ENCODE measurements at regions not wholly inside any gene's neighbourhood (a gene's known extent, or its start where the extent isn't known, plus 50 kb on each side); places are given as distances from the start of the nearest gene placed in this dataset.
A peak's percentile ranks its signal among the peaks of the same experiment; 100 is the strongest.

GRCh38 chr5:98428806-98429205 lies 344.7 kb upstream of the RGMB start:
- Histone ChIP-seq H3K4me1 (ENCODE audit: control insufficient read depth, insufficient read depth, low read length) (peaks cover 2% of the 10 kb centered on the region), H3K36me3 (ENCODE audit: control insufficient read depth, insufficient read depth, low read length) (no peaks in the 10 kb centered on the region), H3K27ac (ENCODE audit: low read length) (no peak overlapping the region), H3K4me3 (ENCODE audit: low read length) (no peak overlapping the region), H3K27me3 (ENCODE audit: control insufficient read depth, insufficient read depth, low read length) (no peaks in the 10 kb centered on the region), H3K9me3 (ENCODE audit: control insufficient read depth, insufficient read depth, low read length) (no peaks in the 10 kb centered on the region)
- DNase-seq (ENCODE audit: low read depth, low spot score) = no peak
- WGBS (ENCODE audit: insufficient coverage, insufficient read length) = no CpG with 5 or more reads among the region's 4 CpGs

GRCh38 chr5:98432378-98432777 lies 341.1 kb upstream of the RGMB start:
- Histone ChIP-seq H3K36me3 (ENCODE audit: control insufficient read depth, insufficient read depth, low read length) (no peaks in the 10 kb centered on the region), H3K9me3 (ENCODE audit: control insufficient read depth, insufficient read depth, low read length) (no peaks in the 10 kb centered on the region), H3K27me3 (ENCODE audit: control insufficient read depth, insufficient read depth, low read length) (no peaks in the 10 kb centered on the region), H3K27ac (ENCODE audit: low read length) (no peak overlapping the region), H3K4me1 (ENCODE audit: control insufficient read depth, insufficient read depth, low read length) (peaks cover 2% of the 10 kb centered on the region), H3K4me3 (ENCODE audit: low read length) (no peak overlapping the region)
- peak; percentile 20 for DNase-seq (ENCODE audit: low read depth, low spot score)
- WGBS (ENCODE audit: insufficient coverage, insufficient read length) = no CpG with 5 or more reads among the region's 3 CpGs

- peaks cover 2% of the 10 kb centered on the region for H3K4me1 ChIP-seq (ENCODE audit: control insufficient read depth, insufficient read depth, low read length)
- H3K27me3 ChIP-seq (ENCODE audit: control insufficient read depth, insufficient read depth, low read length) = no peaks in the 10 kb centered on the region
- no peaks in the 10 kb centered on the region for H3K9me3 ChIP-seq (ENCODE audit: control insufficient read depth, insufficient read depth, low read length)
- H3K36me3 ChIP-seq (ENCODE audit: control insufficient read depth, insufficient read depth, low read length) = no peaks in the 10 kb centered on the region
- DNase-seq (ENCODE audit: low read depth, low spot score) = no peak
- no peak overlapping the region for H3K27ac ChIP-seq (ENCODE audit: low read length)
- no peak overlapping the region for H3K4me3 ChIP-seq (ENCODE audit: low read length)
- WGBS (ENCODE audit: insufficient coverage, insufficient read length) = no CpG with 5 or more reads among the region's 2 CpGs
Observed at GRCh38 chr5:98433022-98433421, 340.4 kb upstream of the RGMB start.

- Histone ChIP-seq H3K4me3 (ENCODE audit: low read length) (no peak overlapping the region), H3K36me3 (ENCODE audit: control insufficient read depth, insufficient read depth, low read length) (no peaks in the 10 kb centered on the region), H3K4me1 (ENCODE audit: control insufficient read depth, insufficient read depth, low read length) (peaks cover 2% of the 10 kb centered on the region), H3K9me3 (ENCODE audit: control insufficient read depth, insufficient read depth, low read length) (no peaks in the 10 kb centered on the region), H3K27ac (ENCODE audit: low read length) (no peak overlapping the region), H3K27me3 (ENCODE audit: control insufficient read depth, insufficient read depth, low read length) (no peaks in the 10 kb centered on the region)
- DNase-seq (ENCODE audit: low read depth, low spot score) = no peak
Observed at GRCh38 chr5:98433673-98434072, 339.8 kb upstream of the RGMB start.

- WGBS (ENCODE audit: insufficient coverage, insufficient read length) = no CpG with 5 or more reads among the region's 3 CpGs
- Histone ChIP-seq H3K9me3 (ENCODE audit: control insufficient read depth, insufficient read depth, low read length) (no peaks in the 10 kb centered on the region; the same call in 1 of the 2 replicates), H3K36me3 (ENCODE audit: control insufficient read depth, insufficient read depth, low read length) (no peaks in the 10 kb centered on the region), H3K4me3 (ENCODE audit: low read length) (no peak overlapping the region), H3K27me3 (ENCODE audit: control insufficient read depth, insufficient read depth, low read length) (no peaks in the 10 kb centered on the region), H3K27ac (ENCODE audit: low read length) (no peak overlapping the region), H3K4me1 (ENCODE audit: control insufficient read depth, insufficient read depth, low read length) (peaks cover 2% of the 10 kb centered on the region)
- DNase-seq (ENCODE audit: low read depth, low spot score) = no peak
Observed at GRCh38 chr5:98436667-98437066, 336.8 kb upstream of the RGMB start.

- Histone ChIP-seq H3K4me3 (ENCODE audit: low read length) (no peak overlapping the region), H3K9me3 (ENCODE audit: control insufficient read depth, insufficient read depth, low read length) (peaks cover 1% of the 10 kb centered on the region; the same call in 1 of the 2 replicates), H3K27ac (ENCODE audit: low read length) (no peak overlapping the region), H3K27me3 (ENCODE audit: control insufficient read depth, insufficient read depth, low read length) (no peaks in the 10 kb centered on the region), H3K4me1 (ENCODE audit: control insufficient read depth, insufficient read depth, low read length) (no peaks in the 10 kb centered on the region), H3K36me3 (ENCODE audit: control insufficient read depth, insufficient read depth, low read length) (no peaks in the 10 kb centered on the region)
- no CpG with 5 or more reads among the region's 1 CpG for WGBS (ENCODE audit: insufficient coverage, insufficient read length)
- DNase-seq (ENCODE audit: low read depth, low spot score) = no peak
Observed at GRCh38 chr5:98442448-98442847, 331.0 kb upstream of the RGMB start.

GRCh38 chr5:98443881-98444280 lies 329.6 kb upstream of the RGMB start:
- no peak overlapping the region for H3K4me3 ChIP-seq (ENCODE audit: low read length)
- peaks cover 1% of the 10 kb centered on the region; the same call in 1 of the 2 replicates for H3K9me3 ChIP-seq (ENCODE audit: control insufficient read depth, insufficient read depth, low read length)
- H3K36me3 ChIP-seq (ENCODE audit: control insufficient read depth, insufficient read depth, low read length) = no peaks in the 10 kb centered on the region
- WGBS (ENCODE audit: insufficient coverage, insufficient read length) = no CpG with 5 or more reads among the region's 1 CpG
- H3K27ac ChIP-seq (ENCODE audit: low read length) = no peak overlapping the region
- no peaks in the 10 kb centered on the region for H3K4me1 ChIP-seq (ENCODE audit: control insufficient read depth, insufficient read depth, low read length)
- no peak for DNase-seq (ENCODE audit: low read depth, low spot score)
- no peaks in the 10 kb centered on the region for H3K27me3 ChIP-seq (ENCODE audit: control insufficient read depth, insufficient read depth, low read length)

- no peaks in the 10 kb centered on the region for H3K36me3 ChIP-seq (ENCODE audit: control insufficient read depth, insufficient read depth, low read length)
- no peak overlapping the region for H3K27ac ChIP-seq (ENCODE audit: low read length)
- no peaks in the 10 kb centered on the region for H3K9me3 ChIP-seq (ENCODE audit: control insufficient read depth, insufficient read depth, low read length)
- H3K4me3 ChIP-seq (ENCODE audit: low read length) = no peak overlapping the region
- no CpG with 5 or more reads among the region's 1 CpG for WGBS (ENCODE audit: insufficient coverage, insufficient read length)
- no peaks in the 10 kb centered on the region for H3K27me3 ChIP-seq (ENCODE audit: control insufficient read depth, insufficient read depth, low read length)
- H3K4me1 ChIP-seq (ENCODE audit: control insufficient read depth, insufficient read depth, low read length) = no peaks in the 10 kb centered on the region
- no peak for DNase-seq (ENCODE audit: low read depth, low spot score)
Observed at GRCh38 chr5:98453296-98453695, 320.2 kb upstream of the RGMB start.

GRCh38 chr5:98454407-98454806 lies 319.1 kb upstream of the RGMB start:
- Histone ChIP-seq H3K27ac (ENCODE audit: low read length) (no peak overlapping the region), H3K27me3 (ENCODE audit: control insufficient read depth, insufficient read depth, low read length) (no peaks in the 10 kb centered on the region), H3K36me3 (ENCODE audit: control insufficient read depth, insufficient read depth, low read length) (no peaks in the 10 kb centered on the region), H3K4me3 (ENCODE audit: low read length) (no peak overlapping the region), H3K9me3 (ENCODE audit: control insufficient read depth, insufficient read depth, low read length) (no peaks in the 10 kb centered on the region), H3K4me1 (ENCODE audit: control insufficient read depth, insufficient read depth, low read length) (no peaks in the 10 kb centered on the region)
- no CpG with 5 or more reads among the region's 1 CpG for WGBS (ENCODE audit: insufficient coverage, insufficient read length)
- DNase-seq (ENCODE audit: low read depth, low spot score) = no peak

- H3K9me3 ChIP-seq (ENCODE audit: control insufficient read depth, insufficient read depth, low read length) = no peaks in the 10 kb centered on the region
- H3K27ac ChIP-seq (ENCODE audit: low read length) = no peak overlapping the region
- WGBS (ENCODE audit: insufficient coverage, insufficient read length) = no CpG with 5 or more reads among the region's 4 CpGs
- no peaks in the 10 kb centered on the region for H3K27me3 ChIP-seq (ENCODE audit: control insufficient read depth, insufficient read depth, low read length)
- DNase-seq (ENCODE audit: low read depth, low spot score) = no peak
- no peaks in the 10 kb centered on the region for H3K36me3 ChIP-seq (ENCODE audit: control insufficient read depth, insufficient read depth, low read length)
- no peaks in the 10 kb centered on the region for H3K4me1 ChIP-seq (ENCODE audit: control insufficient read depth, insufficient read depth, low read length)
- H3K4me3 ChIP-seq (ENCODE audit: low read length) = no peak overlapping the region
Observed at GRCh38 chr5:98454904-98455303, 318.6 kb upstream of the RGMB start.

- WGBS (ENCODE audit: insufficient coverage, insufficient read length) = no CpG with 5 or more reads among the region's 3 CpGs
- Histone ChIP-seq H3K27ac (ENCODE audit: low read length) (no peak overlapping the region), H3K9me3 (ENCODE audit: control insufficient read depth, insufficient read depth, low read length) (no peaks in the 10 kb centered on the region), H3K4me1 (ENCODE audit: control insufficient read depth, insufficient read depth, low read length) (no peaks in the 10 kb centered on the region), H3K27me3 (ENCODE audit: control insufficient read depth, insufficient read depth, low read length) (no peaks in the 10 kb centered on the region), H3K4me3 (ENCODE audit: low read length) (no peak overlapping the region), H3K36me3 (ENCODE audit: control insufficient read depth, insufficient read depth, low read length) (no peaks in the 10 kb centered on the region)
- no peak for DNase-seq (ENCODE audit: low read depth, low spot score)
Observed at GRCh38 chr5:98455665-98456064, 317.8 kb upstream of the RGMB start.
